ENCODE measurements at regions not wholly inside any gene's neighbourhood (a gene's known extent, or its start where the extent isn't known, plus 50 kb on each side); places are given as distances from the start of the nearest gene placed in this dataset.

GRCh38 chrX:109926743-109927662 is 75.9 kb upstream of the TMEM164 start:
- H3K4me3 ChIP-seq = no peak overlapping the region
- H3K27me3 ChIP-seq = no peaks in the 10 kb centered on the region
- H3K27ac ChIP-seq = no peak overlapping the region
- H3K9me3 ChIP-seq = no peaks in the 10 kb centered on the region
- intact Hi-C loops (cut with DNase I) = no loop called here
- DNase-seq (ENCODE audit: extremely low spot score in 2 of 2) = no peak
- no peak for TF ChIP-seq POLR2AphosphoS5 (IDR thresholded peaks at IDR 0.05; ENCODE audit: insufficient read depth in 1 of 2, low read depth in 1 of 2)
- no peak for TF ChIP-seq CTCF (IDR thresholded peaks at IDR 0.05)
- no peak for TF ChIP-seq POLR2A (IDR thresholded peaks at IDR 0.05)
- H3K36me3 ChIP-seq = no peaks in the 10 kb centered on the region
- H3K4me1 ChIP-seq = no peaks in the 10 kb centered on the region

DNA sequence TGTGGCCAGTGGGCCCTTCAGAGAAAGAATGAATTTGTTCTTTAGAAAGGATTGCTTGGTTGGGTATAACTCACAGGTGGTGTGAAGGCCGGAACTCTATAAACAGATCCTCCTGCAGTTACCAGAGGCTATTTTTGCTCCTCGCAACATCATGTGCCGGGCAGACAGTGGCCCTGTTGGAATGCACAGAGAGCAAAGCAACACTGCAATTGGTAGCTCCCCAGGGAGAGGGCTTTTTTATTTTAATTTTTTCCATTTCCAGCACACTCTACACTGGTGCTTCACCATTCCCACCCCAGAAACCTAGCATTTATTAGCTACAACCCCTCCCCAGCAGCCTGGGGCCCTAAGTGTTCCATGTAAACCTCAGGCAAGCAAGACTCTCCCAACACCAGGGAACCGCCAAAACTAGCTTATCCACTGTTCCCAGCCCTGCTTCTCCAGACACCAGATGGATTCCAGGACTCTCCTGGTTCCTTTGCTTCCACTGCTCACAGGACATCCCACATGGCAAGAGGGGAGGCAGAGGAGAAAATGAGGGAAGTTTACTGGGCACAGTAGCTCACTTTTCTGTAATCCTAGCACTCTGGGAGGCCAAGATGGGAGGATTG is 75.1 kb upstream of the TMEM164 start:
- Histone ChIP-seq H3K27ac (no peak overlapping the region), H3K4me1 (no peaks in the 10 kb centered on the region), H3K4me3 (no peak overlapping the region), H3K9me3 (no peaks in the 10 kb centered on the region), H3K36me3 (no peaks in the 10 kb centered on the region), H3K27me3 (no peaks in the 10 kb centered on the region)
- DNase-seq (ENCODE audit: extremely low spot score in 2 of 2) = no peak
- intact Hi-C loops (cut with DNase I) = no loop called here
- TF ChIP-seq POLR2AphosphoS5 (IDR thresholded peaks at IDR 0.05; ENCODE audit: insufficient read depth in 1 of 2, low read depth in 1 of 2) = no peak
- TF ChIP-seq CTCF (IDR thresholded peaks at IDR 0.05) = no peak
- no peak for TF ChIP-seq POLR2A (IDR thresholded peaks at IDR 0.05)

DNA sequence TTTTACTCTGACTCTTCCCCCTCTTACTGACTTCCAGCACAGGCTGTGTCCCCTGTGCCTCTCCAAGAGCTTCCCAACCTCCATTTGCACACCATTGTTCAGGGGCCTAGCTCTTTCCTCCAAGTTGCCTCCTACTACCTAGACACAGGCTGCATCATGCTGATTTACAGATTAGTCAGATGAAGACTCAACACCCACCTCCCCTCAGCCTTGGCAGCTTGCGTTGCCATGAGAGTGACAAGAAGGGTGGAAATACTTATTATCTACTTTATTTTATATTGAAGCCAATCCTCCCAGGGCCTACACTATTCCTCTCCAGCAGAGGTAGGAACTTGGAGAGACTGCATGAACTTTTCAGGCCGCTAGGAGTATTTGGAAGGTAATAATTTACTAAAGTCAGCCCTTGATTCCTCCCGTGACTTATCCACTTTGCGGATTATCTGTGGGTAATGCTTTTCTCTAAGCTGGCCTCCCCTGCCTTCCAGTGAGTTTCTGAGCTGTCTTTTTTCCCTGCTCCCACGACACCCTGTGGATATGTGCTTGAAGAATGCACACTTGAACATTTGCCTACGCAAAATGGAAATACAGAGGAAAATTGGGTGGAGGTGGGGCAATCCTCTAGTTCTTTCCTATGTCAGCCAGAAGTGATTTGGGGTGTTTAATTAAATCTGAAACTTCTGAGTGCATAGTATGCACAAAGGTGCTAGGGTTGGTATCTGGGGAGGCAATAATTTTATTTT is 74.1 kb upstream of the TMEM164 start:
- Histone ChIP-seq H3K27ac (no peak overlapping the region), H3K4me1 (no peaks in the 10 kb centered on the region), H3K9me3 (no peaks in the 10 kb centered on the region), H3K4me3 (no peak overlapping the region), H3K36me3 (no peaks in the 10 kb centered on the region), H3K27me3 (no peaks in the 10 kb centered on the region)
- no peak for DNase-seq (ENCODE audit: extremely low spot score in 2 of 2)
- TF ChIP-seq POLR2AphosphoS5 (IDR thresholded peaks at IDR 0.05; ENCODE audit: insufficient read depth in 1 of 2, low read depth in 1 of 2) = no peak
- TF ChIP-seq POLR2A (IDR thresholded peaks at IDR 0.05) = no peak
- no peak for TF ChIP-seq CTCF (IDR thresholded peaks at IDR 0.05)
- intact Hi-C loops (cut with DNase I) = no loop called here

GRCh38 chrX:109931677-109932076 is 71.2 kb upstream of the TMEM164 start:
- DNase-seq (ENCODE audit: extremely low spot score in 2 of 2) = no peak
- intact Hi-C loops (cut with DNase I) = no loop called here
- no peak overlapping the region for H3K4me3 ChIP-seq
- H3K9me3 ChIP-seq = no peaks in the 10 kb centered on the region
- H3K27me3 ChIP-seq = no peaks in the 10 kb centered on the region
- H3K36me3 ChIP-seq = no peaks in the 10 kb centered on the region
- no peak overlapping the region for H3K27ac ChIP-seq
- TF ChIP-seq POLR2A (IDR thresholded peaks at IDR 0.05) = no peak
- no peak for TF ChIP-seq POLR2AphosphoS5 (IDR thresholded peaks at IDR 0.05; ENCODE audit: insufficient read depth in 1 of 2, low read depth in 1 of 2)
- no peak for TF ChIP-seq CTCF (IDR thresholded peaks at IDR 0.05)
- H3K4me1 ChIP-seq = no peaks in the 10 kb centered on the region
